ENCODE measurements at regions not wholly inside any gene's neighbourhood (a gene's known extent, or its start where the extent isn't known, plus 50 kb on each side); places are given as distances from the start of the nearest gene placed in this dataset.

DNA sequence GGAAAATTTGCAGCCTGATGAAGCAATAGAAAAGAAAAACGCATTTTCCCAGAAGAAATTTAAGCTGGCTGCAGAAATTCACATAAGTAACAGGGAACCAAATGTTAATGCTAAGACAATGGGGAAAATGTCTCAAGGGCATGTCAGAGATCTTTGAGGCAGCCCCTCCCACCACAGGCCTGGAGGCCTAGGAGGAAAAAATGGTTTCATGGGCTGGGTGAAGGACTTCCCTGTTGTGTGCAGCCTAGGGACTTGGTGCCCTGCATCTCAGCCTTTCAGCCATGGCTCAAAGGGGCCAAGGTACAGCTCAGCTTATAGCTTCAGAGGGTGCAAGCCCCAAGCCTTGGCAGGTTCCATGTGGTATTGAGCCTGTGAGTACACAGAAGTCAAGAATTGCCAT, 476.1 kb upstream of the DPP6 start:
- no peak for ATAC-seq
- in situ Hi-C loops (cut with MboI; ENCODE audit: low sequenced_read_pairs in 4 of 4) = no loop called here
- no peak for TF ChIP-seq CTCF (IDR thresholded peaks at IDR 0.05 in 4 of 5, conservative IDR thresholded peaks at IDR 0.05 in 1 of 5)
- no peak for TF ChIP-seq POLR2A (IDR thresholded peaks at IDR 0.05)

DNA sequence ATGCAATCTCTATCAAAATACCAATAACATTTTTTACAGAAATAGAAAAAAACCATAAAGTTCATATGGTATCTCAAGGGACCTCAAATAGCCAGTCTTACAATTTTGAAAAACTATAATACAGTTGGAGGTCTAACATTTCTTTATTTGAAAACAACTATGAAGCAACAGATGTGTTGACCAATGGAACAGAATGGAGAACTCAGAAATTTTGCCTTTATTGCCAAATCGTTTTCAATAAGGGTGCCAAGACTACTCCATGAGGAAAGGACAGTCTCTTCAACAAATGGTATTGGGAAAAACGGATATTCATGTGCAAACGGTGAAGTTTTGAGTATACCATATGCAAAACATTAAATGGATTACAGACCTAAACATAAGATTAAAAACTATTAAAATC, 470.8 kb upstream of the DPP6 start:
- TF ChIP-seq POLR2A (IDR thresholded peaks at IDR 0.05) (no peak), CTCF (IDR thresholded peaks at IDR 0.05 in 4 of 5, conservative IDR thresholded peaks at IDR 0.05 in 1 of 5) (no peak)
- Histone ChIP-seq H3K4me1 (no peaks in the 10 kb centered on the region), H3K9me3 (no peaks in the 10 kb centered on the region), H3K27ac (no peak overlapping the region), H3K27me3 (no peaks in the 10 kb centered on the region), H3K4me3 (no peak overlapping the region), H3K36me3 (no peaks in the 10 kb centered on the region)
- in situ Hi-C loops (cut with MboI; ENCODE audit: low sequenced_read_pairs in 4 of 4) (no loop called here), intact Hi-C loops (cut with DNase I; ENCODE audit: low total_unique reads) (no loop called here)
- no peak for DNase-seq
- ATAC-seq = peak; percentile 41 to 50

More for the DNA sequence above, 476.1 kb upstream of the DPP6 start:
- H3K9me3 ChIP-seq = no peaks in the 10 kb centered on the region
- no peak overlapping the region for H3K4me3 ChIP-seq
- no peak overlapping the region for H3K27ac ChIP-seq
- no peaks in the 10 kb centered on the region for H3K4me1 ChIP-seq
- intact Hi-C loops (cut with DNase I; ENCODE audit: low total_unique reads) = no loop called here
- DNase-seq = no peak
- H3K27me3 ChIP-seq = no peaks in the 10 kb centered on the region
- H3K36me3 ChIP-seq = no peaks in the 10 kb centered on the region

GRCh38 chr7:153584132-153584531, 468.1 kb upstream of the DPP6 start:
- intact Hi-C loops (cut with DNase I; ENCODE audit: low total_unique reads) = no loop called here
- no peak for TF ChIP-seq POLR2A (IDR thresholded peaks at IDR 0.05)
- no peak for TF ChIP-seq CTCF (IDR thresholded peaks at IDR 0.05 in 4 of 5, conservative IDR thresholded peaks at IDR 0.05 in 1 of 5)
- in situ Hi-C loops (cut with MboI; ENCODE audit: low sequenced_read_pairs in 4 of 4) = no loop called here
- Histone ChIP-seq H3K4me3 (no peak overlapping the region), H3K4me1 (no peaks in the 10 kb centered on the region), H3K27me3 (no peaks in the 10 kb centered on the region), H3K36me3 (no peaks in the 10 kb centered on the region), H3K9me3 (no peaks in the 10 kb centered on the region), H3K27ac (no peak overlapping the region)
- DNase-seq = no peak
- no peak for ATAC-seq

DNA sequence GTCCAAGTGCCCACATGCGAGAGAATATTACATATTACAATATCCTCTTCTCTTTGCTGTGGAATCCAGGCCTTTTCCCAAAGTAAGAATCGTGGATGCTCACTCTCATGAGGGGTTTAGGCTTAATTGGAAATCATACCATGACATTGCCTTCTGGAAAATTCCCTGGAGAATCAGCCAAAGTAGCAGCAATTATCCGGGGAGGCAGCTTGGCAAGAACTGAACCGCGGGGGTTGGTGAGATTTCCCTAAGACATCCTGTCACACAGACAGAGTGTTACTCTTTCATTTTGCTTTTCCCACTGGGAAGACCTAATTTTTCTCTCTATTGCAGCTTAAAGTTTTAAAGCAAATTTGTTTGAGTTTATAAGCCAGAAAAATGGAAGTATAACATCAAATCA, 463.6 kb upstream of the DPP6 start:
- Histone ChIP-seq H3K9me3 (no peaks in the 10 kb centered on the region), H3K27me3 (no peaks in the 10 kb centered on the region), H3K27ac (no peak overlapping the region), H3K4me1 (no peaks in the 10 kb centered on the region), H3K36me3 (no peaks in the 10 kb centered on the region), H3K4me3 (no peak overlapping the region)
- intact Hi-C loops (cut with DNase I; ENCODE audit: low total_unique reads) = no loop called here
- ATAC-seq = no peak
- TF ChIP-seq POLR2A (IDR thresholded peaks at IDR 0.05) (no peak), CTCF (IDR thresholded peaks at IDR 0.05 in 4 of 5, conservative IDR thresholded peaks at IDR 0.05 in 1 of 5) (no peak)
- in situ Hi-C loops (cut with MboI; ENCODE audit: low sequenced_read_pairs in 4 of 4) = no loop called here
- no peak for DNase-seq

DNA sequence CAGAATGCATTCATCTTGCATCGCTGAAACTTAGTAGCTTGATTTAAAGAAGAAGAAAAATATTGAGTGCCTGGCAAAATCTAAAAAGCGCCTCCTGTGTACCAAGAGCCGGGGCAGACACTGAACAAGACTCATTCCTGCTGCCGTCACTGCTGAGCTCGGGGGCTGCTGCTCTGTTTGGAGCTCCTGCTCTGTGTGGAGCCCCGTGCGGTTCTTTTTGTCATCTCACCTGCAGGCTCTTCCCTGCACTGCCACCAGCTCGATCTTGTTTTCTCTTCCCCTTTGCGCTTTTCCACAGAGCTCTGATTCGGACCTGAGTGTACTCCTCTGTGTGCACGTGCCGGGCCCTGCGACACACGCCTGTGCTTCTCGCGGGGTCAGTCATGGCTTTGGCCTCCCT, 462.1 kb upstream of the DPP6 start:
- DNase-seq (no peak), ATAC-seq (no peak)
- H3K36me3 ChIP-seq = no peaks in the 10 kb centered on the region
- intact Hi-C loops (cut with DNase I; ENCODE audit: low total_unique reads) (no loop called here), in situ Hi-C loops (cut with MboI; ENCODE audit: low sequenced_read_pairs in 4 of 4) (no loop called here)
- no peak overlapping the region for H3K27ac ChIP-seq
- H3K27me3 ChIP-seq = no peaks in the 10 kb centered on the region
- no peak overlapping the region for H3K4me3 ChIP-seq
- no peaks in the 10 kb centered on the region for H3K9me3 ChIP-seq
- no peak for TF ChIP-seq CTCF (IDR thresholded peaks at IDR 0.05 in 4 of 5, conservative IDR thresholded peaks at IDR 0.05 in 1 of 5)
- TF ChIP-seq POLR2A (IDR thresholded peaks at IDR 0.05) = no peak
- H3K4me1 ChIP-seq = no peaks in the 10 kb centered on the region

All from gastrocnemius medialis (tissue), 4 donors.